AG04450 (cell line): ENCODE measurements at regions not wholly inside any gene's neighbourhood (a gene's known extent, or its start where the extent isn't known, plus 50 kb on each side); places are given as distances from the start of the nearest gene placed in this dataset.

Source experiments
- CTCF ChIA-PET: fragments of 300-600, 350-600 bp; formaldehyde crosslinking; extraction: SDS; loops from one replicate; lab custom pipeline; 2022; ENCODE audit warnings: antibody characterized with exemption, inconsistent platforms; lab: Charles Lee
- POLR2A ChIA-PET: fragments of 350-600 bp; formaldehyde crosslinking; extraction: SDS; loops from one replicate; lab custom pipeline; 2021; ENCODE audit warnings: antibody characterized with exemption, inconsistent platforms; lab: Yijun Ruan, JAX
- DNase-seq: peaks from one replicate; pipeline ENCODE4 v3.0.0-alpha.2; 2011; ENCODE audit warnings: low read depth, low spot score
- H3K27ac ChIP-seq: one replicate; pipeline ENCODE4 v1.5.1; 2012; ENCODE audit warnings: low read depth, low read length, control low read depth
- H3K27me3 ChIP-seq: one replicate; pipeline ENCODE4 v1.6.0; 2012; ENCODE audit warnings: low read length; ENCODE audit not compliant: control insufficient read depth, insufficient read depth
- H3K4me3 ChIP-seq: 2 replicates; pipeline ENCODE4 v1.5.1; 2011; ENCODE audit warnings: mild to moderate bottlenecking, low read depth, low read length, control low read depth
- H3K9me3 ChIP-seq: 2 replicates; pipeline ENCODE4 v1.5.1; 2012; ENCODE audit warnings: low read length; ENCODE audit not compliant: control insufficient read depth, insufficient read depth
- CTCF ChIP-seq: IDR thresholded peaks from 2 replicates; pipeline ENCODE4 v1.5.1; 2011; ENCODE audit warnings: low read depth, low read length, control low read depth, inconsistent platforms

DNA sequence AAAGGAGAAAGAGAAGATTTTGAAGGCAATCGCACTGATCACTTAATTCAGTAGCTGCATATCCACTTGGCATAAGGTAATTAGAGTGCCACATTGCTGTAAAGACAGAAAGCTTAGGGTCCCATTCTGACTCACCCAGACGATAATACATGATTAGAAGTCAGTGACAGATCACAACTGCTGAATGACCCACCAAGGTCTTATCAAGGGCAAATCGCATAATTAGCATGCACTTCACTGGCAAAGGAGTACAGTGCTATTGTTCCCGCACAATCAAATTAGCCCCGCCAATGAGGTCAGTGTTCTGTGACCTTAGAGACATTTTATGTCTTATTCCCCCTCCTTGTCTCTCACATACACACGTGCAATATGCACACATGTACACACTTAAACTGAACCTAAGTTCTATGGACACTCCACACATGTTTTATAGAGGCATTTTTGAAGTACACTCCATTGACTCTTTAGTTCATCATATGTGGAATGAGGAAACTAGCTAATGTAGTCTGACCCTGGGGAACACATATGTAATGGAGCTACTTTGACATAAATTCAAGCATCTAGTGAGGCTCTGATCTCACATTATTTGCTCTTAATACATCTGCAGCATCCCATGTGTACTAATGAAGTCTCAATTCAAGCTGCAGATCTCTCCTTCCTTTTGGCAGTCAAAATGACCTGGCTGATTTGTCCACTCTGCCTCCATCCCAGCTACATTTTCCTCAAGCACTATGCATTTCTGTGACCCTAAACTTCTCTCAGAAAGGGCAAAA is 673.8 kb upstream of the FANCL start:
- H3K4me3 ChIP-seq: no peak overlapping the region
- H3K9me3 ChIP-seq: no peaks in the 10 kb centered on the region
- H3K27me3 ChIP-seq: no peaks in the 10 kb centered on the region
- TF ChIP-seq CTCF: no peak
- DNase-seq: no peak
- ChIA-PET POLR2A (no interaction called here), CTCF (no interaction called here)
- H3K27ac ChIP-seq: no peak overlapping the region

DNA sequence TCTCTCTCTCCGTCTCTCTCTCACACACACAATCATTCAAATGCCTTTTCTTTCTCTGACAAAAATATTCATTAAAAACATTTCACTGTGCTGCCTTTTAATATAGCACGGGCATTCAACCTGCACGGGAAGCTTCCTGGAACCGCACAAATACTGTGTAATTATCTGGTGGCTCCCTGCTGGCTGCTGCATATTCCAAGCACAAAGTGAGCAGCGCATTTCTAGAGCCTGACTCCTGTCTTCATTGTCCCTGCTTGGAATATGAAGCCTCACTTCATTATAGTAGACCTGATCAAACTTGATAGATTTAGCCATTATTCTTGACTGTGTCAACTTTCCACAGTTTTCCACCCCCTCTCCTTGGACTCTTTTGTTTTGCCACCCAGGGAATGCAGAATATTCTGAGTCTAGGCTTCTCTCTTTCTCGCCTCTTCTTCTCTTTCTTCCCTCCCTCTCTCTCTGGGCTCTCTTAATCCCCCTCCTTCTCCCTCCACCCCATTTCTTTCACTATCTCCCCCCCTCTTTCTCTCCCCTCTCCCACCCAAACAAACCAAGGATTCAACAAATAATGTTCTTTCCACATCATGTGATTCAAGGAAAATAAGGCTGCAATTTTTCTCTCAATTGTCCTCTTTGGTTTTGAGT is 672.1 kb upstream of the FANCL start:
- Histone ChIP-seq H3K27me3 (no peaks in the 10 kb centered on the region), H3K4me3 (no peak overlapping the region), H3K27ac (no peak overlapping the region), H3K9me3 (no peaks in the 10 kb centered on the region)
- POLR2A ChIA-PET: no interaction called here
- DNase-seq: no peak
- no peak for TF ChIP-seq CTCF
- CTCF ChIA-PET: no interaction called here

DNA sequence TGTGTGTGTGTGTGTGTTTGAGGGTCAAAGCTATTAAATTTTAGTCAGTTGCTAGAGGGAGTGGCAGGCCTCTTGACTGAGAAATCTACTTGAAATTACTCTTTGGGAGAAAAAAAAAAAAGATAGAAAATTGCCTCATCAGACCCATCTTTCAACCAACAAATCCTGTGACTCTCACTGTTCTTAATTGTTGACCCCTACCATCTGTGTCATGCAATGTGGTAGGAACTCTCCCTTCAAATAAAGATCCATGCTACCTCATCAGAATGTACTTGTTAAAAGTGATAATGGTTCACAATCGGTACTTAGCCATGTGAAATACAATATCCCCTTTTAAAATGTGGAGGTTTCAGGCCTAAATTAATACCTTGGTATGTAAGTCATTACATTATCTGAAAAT is 670.8 kb upstream of the FANCL start:
- no peak overlapping the region for H3K4me3 ChIP-seq
- POLR2A ChIA-PET: no interaction called here
- no peaks in the 10 kb centered on the region for H3K9me3 ChIP-seq
- H3K27ac ChIP-seq: no peak overlapping the region
- CTCF ChIA-PET: no interaction called here
- no peak for DNase-seq
- H3K27me3 ChIP-seq: no peaks in the 10 kb centered on the region
- no peak for TF ChIP-seq CTCF

DNA sequence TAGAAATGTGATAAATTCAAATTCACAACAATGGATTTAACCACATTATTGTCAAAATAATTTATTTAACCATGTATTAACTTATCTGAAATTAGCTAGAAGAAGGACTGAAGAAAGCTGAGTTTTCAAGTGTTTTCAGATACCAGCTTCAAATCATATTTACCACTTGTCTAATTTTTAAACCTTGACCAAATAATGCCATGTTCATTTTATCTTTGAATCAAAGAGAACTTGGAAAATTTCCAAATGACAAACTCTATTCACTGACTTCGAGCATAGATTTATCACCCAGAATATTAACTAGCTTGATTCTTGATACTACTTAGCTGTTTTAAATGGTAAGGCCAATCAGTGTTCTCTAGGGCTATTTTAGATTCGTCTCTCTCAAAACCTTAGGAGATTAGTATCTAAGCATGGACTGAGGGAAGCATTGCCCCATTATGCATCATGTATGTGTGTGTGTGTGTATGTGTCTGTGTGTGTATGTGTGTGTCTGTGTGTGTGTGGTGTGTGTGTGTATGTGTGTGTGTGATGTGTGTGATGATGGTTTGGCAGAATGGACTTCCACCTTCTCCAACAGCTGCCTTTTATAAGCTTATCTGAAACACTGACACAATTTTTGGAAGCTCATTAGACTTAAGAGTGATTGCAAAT is 667.5 kb upstream of the FANCL start:
- no peak for DNase-seq
- ChIA-PET CTCF (no interaction called here), POLR2A (no interaction called here)
- H3K4me3 ChIP-seq: no peak overlapping the region
- no peaks in the 10 kb centered on the region for H3K27me3 ChIP-seq
- no peak for TF ChIP-seq CTCF
- no peaks in the 10 kb centered on the region for H3K9me3 ChIP-seq
- H3K27ac ChIP-seq: no peak overlapping the region

- Histone ChIP-seq H3K4me3 (no peak overlapping the region), H3K27ac (no peak overlapping the region), H3K27me3 (no peaks in the 10 kb centered on the region), H3K9me3 (no peaks in the 10 kb centered on the region)
- ChIA-PET CTCF (interaction anchor here (1.1 kb wide), 1 partner anchor 118 kb away, joined by 4 read pairs; no protein-coding TSS in a partner anchor), POLR2A (no interaction called here)
- TF ChIP-seq CTCF: no peak
- no peak for DNase-seq
These were observed 666.5 kb upstream of the FANCL start for GRCh38 chr2:58907644-58908043.
